LHCN-M2 (cell line): ENCODE measurements at regions not wholly inside any gene's neighbourhood (a gene's known extent, or its start where the extent isn't known, plus 50 kb on each side); places are given as distances from the start of the nearest gene placed in this dataset.
"Not testable (repeated sequence)": the region's sequence is repeated elsewhere in the genome, so short reads cannot be mapped to it uniquely, and the experiment has no call there.

Experiments used
- DNase-seq: peaks from one replicate; pipeline ENCODE4 v3.0.0-alpha.2; 2012; ENCODE audit warnings: low read depth

DNA sequence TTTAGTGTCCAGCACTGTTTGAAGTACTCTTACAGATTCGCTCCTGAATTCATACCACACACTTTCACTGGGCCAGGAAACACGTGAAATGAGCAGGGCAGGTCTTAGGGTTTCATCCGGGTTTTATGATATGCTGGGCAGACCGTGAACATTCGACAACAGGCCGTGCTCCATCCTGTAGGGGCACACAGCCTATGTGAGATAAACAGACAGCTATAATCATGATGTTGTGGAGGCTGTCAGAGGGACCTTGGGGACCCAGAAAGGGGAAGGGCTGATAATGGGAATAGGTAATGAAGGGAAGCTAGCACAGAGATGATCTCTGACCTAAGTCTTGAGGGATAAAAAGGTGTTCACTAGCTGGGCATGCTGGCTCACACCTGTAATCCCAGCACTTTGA lies 110.4 kb downstream of the RIN2 start:
- DNase-seq: no peak

GRCh38 chr20:19872001-19872400 lies 113.9 kb downstream of the RIN2 start:
- DNase-seq: no peak

DNA sequence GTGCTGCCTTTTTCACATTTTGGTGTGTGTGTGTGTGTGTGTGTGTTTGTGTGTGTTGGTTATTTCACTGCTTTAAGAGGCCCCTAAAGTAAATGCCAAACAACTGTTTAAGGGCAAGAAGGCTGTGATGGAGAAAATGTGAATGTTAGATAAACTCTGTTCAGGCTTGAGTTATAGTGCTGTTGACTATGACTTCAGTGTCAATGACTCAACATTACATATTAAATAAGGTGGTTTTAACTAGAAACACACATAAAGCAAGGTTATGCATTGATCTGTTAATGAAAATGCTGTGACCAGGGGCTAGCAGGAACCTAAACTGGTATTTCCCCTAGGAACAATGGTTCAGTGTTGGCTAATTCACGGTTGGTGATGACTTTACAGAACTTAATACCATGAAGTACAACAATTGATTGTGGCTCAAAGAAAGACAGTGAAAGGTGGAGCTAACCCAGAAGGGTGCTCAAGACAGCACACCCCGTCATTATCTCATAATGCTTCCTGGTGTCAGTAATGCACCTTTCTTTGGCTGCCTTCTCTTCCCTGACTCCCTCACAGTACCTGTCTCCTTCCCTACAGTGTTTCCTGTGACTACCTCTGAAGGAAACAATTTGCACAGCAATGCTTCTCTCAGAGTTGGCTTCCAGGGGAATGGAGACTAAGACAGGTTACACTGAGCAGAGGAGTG lies 116.1 kb downstream of the RIN2 start:
- DNase-seq: no peak

- DNase-seq: no peak
Measured at GRCh38 chr20:19875376-19876221, 117.5 kb downstream of the RIN2 start.

DNA sequence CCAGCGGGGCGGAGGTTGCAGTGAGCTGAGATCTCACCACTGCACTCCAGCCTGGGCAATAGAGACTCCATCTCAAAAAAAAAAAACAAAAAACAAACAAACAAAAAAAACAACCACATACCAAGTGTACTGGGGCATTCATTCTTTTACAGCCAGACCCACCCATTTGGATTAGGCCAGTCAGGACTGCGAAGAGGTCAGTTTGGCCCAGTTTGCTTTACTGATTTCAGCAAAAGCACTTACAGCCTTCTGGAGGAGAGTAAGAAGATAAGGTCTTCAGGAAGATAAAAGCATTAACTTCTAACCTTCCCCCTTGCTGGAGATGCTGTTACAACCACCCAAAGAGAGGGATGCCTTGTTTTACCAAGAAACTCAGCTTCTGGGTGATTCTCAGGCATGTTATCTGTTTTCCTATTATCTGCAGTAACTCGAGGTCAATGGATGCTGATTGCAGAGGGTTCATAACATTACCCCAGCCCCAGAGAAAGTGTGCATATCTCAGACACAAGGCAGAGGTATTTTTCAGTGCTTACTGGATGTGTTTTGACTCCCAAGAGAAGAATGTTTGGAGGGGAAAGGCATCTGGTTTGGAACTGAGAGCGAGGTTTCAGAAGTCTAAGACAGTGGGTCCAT lies 118.9 kb downstream of the RIN2 start:
- no peak for DNase-seq

- not testable (repeated sequence) for DNase-seq
Measured at GRCh38 chr20:19879874-19880255, 121.8 kb downstream of the RIN2 start.

GRCh38 chr20:19880256-19881079 lies 122.4 kb downstream of the RIN2 start:
- no peak for DNase-seq

DNA sequence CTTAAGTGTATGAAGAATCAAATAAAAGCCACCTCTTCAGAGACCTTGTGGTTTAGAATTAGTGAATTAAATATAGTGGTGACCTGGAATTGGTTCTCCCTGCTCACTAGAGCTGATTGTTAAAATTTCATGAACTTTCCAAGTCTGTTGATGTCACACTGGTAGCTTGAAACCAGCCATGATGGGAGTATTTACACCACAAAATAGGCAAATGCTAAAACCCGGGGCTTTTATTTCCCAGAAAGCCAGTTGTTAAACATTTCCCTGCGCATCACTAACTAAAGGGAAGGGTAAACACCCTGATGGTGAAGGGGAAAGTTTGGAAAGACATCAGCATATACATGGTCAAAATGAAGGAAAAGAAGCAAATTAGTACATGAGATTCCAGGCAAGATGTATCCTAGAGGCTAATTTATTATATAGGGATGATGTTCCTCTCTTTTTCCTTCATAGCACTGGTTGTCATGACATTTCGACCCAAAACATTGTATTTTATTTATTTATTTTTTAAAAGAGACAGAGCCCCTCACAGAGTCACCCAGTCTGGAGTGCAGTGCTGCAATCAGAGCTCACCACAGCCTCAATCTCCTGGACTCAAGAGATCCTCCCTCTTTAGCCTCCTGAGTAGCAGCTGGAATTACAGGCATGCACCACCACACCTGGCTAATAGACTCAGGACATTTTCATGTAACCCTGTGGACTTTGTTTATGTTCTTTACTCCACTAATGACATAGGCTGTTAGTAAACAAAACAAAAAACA lies 123.2 kb downstream of the RIN2 start:
- DNase-seq: no peak

- no peak for DNase-seq
Measured at GRCh38 chr20:19881990-19882389, 123.9 kb downstream of the RIN2 start.

DNA sequence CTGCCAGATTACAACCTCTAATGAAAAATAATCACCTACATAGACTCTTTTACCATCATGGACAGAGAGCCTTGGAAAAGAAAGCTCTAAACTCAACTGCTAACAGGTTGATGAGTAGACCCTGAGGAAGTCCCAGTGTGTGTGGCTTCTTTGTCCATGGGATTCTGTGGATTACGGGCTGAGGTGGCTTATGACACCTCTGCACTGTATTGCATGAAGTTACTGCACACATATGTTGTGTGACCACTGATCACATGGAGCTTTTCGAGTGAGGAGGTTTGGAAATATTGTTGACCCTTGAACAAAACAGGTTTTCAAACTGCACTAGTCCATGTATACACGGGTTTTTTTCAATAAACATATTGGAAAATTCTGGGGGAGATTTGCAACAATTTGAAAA lies 124.4 kb downstream of the RIN2 start:
- no peak for DNase-seq

DNA sequence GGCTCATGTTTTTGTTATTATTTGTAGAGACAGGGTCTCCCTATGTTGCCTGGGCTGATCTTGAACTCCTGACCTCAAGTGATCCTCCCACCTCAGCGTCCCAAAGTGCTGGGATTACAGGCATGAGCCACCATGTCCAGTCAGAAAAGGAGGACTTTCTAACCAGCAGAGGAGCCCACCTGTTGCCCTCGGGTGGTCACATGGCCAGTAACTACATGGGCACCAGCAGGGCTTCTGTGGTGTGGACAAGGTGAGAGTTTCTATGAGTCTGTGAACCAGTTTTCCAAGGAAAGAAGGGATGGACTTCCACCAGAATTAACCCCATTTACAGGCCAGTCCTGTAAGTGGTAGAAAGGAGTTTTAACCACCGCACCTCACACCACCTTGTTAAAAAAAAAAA lies 125.4 kb downstream of the RIN2 start:
- no peak for DNase-seq

DNA sequence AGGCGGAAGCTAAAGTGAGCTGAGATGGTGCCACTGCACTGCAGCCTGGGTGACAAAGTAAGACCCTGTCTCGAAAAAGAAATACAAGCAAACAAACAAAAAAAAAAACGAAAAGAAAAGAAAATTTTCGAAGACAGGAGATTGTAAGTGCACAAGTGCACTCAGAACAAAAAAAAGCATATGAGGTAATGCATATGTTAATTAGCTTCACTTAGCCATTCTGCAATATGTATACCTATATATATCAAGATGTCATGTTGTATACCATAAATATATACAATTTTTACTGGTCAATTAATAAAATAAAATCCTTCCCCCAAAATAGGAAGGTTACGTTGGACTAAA lies 127.5 kb downstream of the RIN2 start:
- no peak for DNase-seq

DNA sequence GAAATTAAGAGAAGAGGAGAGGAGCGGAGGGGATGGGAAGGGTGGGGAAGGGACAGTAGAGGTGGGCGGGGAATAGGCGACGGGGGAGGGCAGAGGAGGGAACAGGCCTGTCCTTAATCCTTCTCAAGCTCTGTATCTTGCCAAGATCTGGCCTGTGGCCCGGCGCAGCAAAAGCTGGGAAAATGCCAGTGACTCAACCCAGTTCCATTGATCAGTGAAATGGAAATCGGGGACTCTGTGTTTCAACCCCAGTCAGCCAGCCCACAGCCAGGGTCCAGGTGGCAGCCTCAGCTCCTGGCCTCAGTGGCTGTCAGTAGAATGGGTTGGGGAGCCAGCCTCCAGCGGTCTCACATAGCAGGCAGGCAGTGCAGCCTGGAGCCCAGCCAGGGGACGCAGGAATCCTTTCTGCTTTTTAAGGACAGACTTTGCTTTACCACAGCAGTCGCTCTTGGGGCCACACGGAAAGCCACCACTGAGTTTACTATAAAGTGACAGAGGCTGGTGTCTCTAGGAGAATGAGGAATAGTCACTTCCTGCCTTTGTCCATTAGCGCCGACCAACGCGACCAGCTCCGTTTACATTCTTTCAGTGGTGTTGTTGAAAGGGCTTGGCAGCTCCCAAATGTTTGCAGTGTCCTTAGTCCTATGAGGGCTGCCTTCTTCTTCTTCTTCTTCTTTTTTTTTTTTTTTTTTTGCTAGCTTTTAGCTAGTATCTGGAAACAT lies 128.0 kb downstream of the RIN2 start:
- no peak for DNase-seq

GRCh38 chr20:19886661-19887288 lies 128.7 kb downstream of the RIN2 start:
- no peak for DNase-seq

DNA sequence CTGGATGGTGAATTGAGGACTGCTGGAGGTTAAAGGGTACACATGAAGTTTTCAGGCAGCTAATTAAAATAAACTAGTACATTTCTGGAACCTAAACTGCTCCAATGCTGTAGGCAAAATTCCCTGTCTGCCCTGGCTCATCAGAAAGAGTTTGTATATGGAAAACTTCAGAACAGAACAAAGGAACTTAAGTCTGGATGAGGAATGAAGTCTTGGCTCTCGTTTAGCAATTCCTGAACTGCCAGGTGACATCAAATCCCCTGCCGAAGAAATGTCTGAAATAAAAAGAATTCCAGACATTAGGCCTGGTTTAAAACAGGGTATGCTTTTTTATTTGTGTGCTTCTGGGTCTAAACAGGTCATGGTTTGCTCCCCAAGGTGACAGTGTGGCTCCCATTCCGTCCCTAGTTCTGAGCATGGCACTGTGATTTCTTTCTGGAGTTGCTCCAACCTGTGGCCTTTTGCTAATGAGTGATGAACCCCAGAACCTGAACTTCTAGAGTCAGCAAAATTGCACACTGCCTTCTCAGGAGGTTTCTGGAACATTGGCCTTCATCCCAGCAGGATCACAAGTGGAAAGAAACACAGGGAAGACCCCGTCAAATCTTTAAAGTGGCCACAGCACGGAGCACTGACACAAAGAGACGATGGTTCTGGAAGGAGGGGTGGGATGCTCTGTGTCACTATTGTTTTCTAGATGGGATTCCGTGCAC lies 129.4 kb upstream of the NAA20 start:
- DNase-seq: no peak

DNA sequence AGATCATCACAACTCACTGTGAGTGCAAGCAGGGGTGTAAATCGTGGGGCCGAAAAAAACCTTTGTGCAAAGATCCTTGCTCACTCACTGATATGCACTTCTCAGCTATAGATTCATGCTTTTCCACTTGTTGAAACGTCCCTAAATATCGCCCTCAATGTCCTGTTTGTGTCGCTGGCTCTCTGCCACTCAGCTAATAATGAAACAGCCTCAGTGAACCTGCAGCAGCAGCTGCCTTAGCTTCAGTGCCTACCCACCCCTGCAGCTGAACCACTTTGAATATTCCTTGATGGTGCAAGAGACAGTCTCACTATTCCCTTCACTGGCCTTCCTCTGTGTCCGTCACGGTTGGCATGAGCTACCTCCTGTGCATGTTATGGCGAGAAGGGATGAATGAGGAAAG lies 128.9 kb upstream of the NAA20 start:
- DNase-seq: no peak

GRCh38 chr20:19889011-19889953 lies 127.9 kb upstream of the NAA20 start:
- DNase-seq: peak; percentile 63

- no peak for DNase-seq
Measured at GRCh38 chr20:19890445-19891051, 126.6 kb upstream of the NAA20 start.
